GM10266 (cell line): ENCODE measurements at regions not wholly inside any gene's neighbourhood (a gene's known extent, or its start where the extent isn't known, plus 50 kb on each side); places are given as distances from the start of the nearest gene placed in this dataset.

Experiments used
- DNase-seq: peaks from one replicate; pipeline ENCODE4 v3.0.0; 2012; ENCODE audit errors: extremely low spot score
- CTCF ChIP-seq: IDR thresholded peaks from 2 replicates; pipeline ENCODE4 v1.5.1; 2012; ENCODE audit warnings: mild to moderate bottlenecking, low read depth; ENCODE audit not compliant: control insufficient read depth, insufficient read depth; ENCODE audit errors: missing control alignments

- no peak for TF ChIP-seq CTCF
- DNase-seq: no peak
These were observed 114.2 kb downstream of the SMIM20 start for GRCh38 chr4:26028133-26028792.

- DNase-seq: peak; percentile 73
- TF ChIP-seq CTCF: peak; percentile 94
These were observed 115.0 kb downstream of the SMIM20 start for GRCh38 chr4:26028793-26029567.

GRCh38 chr4:26029568-26030131 is 115.6 kb downstream of the SMIM20 start:
- no peak for DNase-seq
- TF ChIP-seq CTCF: no peak

- DNase-seq: no peak
- TF ChIP-seq CTCF: no peak
These were observed 116.2 kb downstream of the SMIM20 start for GRCh38 chr4:26030260-26030667.

GRCh38 chr4:26030780-26031179 is 116.8 kb downstream of the SMIM20 start:
- no peak for DNase-seq
- TF ChIP-seq CTCF: no peak

GRCh38 chr4:26031704-26032103 is 117.7 kb downstream of the SMIM20 start:
- no peak for TF ChIP-seq CTCF
- no peak for DNase-seq

- no peak for TF ChIP-seq CTCF
- no peak for DNase-seq
These were observed 118.1 kb downstream of the SMIM20 start for GRCh38 chr4:26032142-26032541.
